ENCODE measurements at regions not wholly inside any gene's neighbourhood (a gene's known extent, or its start where the extent isn't known, plus 50 kb on each side); places are given as distances from the start of the nearest gene placed in this dataset.

DNA sequence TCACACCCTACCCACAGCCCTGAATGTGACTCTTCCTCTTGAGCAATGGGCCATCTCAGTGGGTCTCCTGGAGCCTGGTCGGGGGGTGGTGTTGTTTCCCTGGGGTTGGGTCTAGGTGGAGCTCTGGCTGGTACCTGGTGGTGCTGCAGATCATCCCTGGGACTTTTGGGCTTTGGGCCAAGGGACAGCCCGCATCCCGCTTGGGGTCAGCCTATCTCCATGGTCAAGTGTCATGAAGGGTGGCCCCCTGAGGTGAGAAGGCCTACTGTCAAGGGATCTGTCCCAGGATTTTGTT is 202.0 kb downstream of the UBE3A start:
- no peak overlapping the region for H4K8ac ChIP-seq (ENCODE audit: extremely low read depth, insufficient read depth, low read length)
- no peaks in the 10 kb centered on the region for H3K4me1 ChIP-seq (replicated peaks in 1 of 4; ENCODE audit: control insufficient read depth in 3 of 4, insufficient read depth in 4 of 4, low read length in 3 of 4)
- no peak overlapping the region for H3K56ac ChIP-seq (replicated peaks; ENCODE audit: insufficient read length, low read depth, low read length)
- CTCF ChIA-PET (ENCODE audit: partially characterized antibody) = interaction anchor here (0.6 kb wide), 1 partner anchor 11 kb away, joined by 3 read pairs; no protein-coding TSS in a partner anchor
- H4K5ac ChIP-seq (ENCODE audit: insufficient read length, low read depth, low read length) = no peak overlapping the region
- H2BK20ac ChIP-seq (ENCODE audit: low read length) = no peak overlapping the region
- no peak overlapping the region for H2BK15ac ChIP-seq (ENCODE audit: low read length)
- POLR2A ChIA-PET (ENCODE audit: partially characterized antibody) = no interaction called here
- no peak overlapping the region for H2BK120ac ChIP-seq (replicated peaks; ENCODE audit: low read depth, low read length)
- H3K23me2 ChIP-seq (ENCODE audit: low read depth, low read length) = no peaks in the 10 kb centered on the region
- H3K27me3 ChIP-seq (replicated peaks in 1 of 4; ENCODE audit: control insufficient read depth in 3 of 4, extremely low read depth in 1 of 4, insufficient read depth in 3 of 4, low read length in 3 of 4) = no peaks in the 10 kb centered on the region
- H3K23ac ChIP-seq (ENCODE audit: insufficient read length) = no peak overlapping the region
- no peak for DNase-seq (ENCODE audit: low read depth in 1 of 2, low spot score in 2 of 2)
- TF ChIP-seq SUZ12 (IDR thresholded peaks at IDR 0.05; ENCODE audit: low read length) = no peak
- TF ChIP-seq HDAC6 (IDR thresholded peaks at IDR 0.05; ENCODE audit: low read depth, low read length) = no peak
- TF ChIP-seq BCL11A (IDR thresholded peaks at IDR 0.05; ENCODE audit: low read depth in 2 of 2, low read length in 2 of 2) = no peak
- WGBS, 2 experiments (ENCODE audit: extremely low coverage in 1 of 2, insufficient coverage in 1 of 2, insufficient read length in 1 of 2, insufficient replicate concordance in 2 of 2, low coverage in 1 of 2, low lambda C conversion rate in 2 of 2, missing lambda C conversion rate in 1 of 2) = 90% methylated on average over 3 of the region's 3 CpGs; no CpG with 5 or more reads in 1 of the 2 experiments
- no peak overlapping the region for H2AK5ac ChIP-seq (ENCODE audit: low read depth, low read length)
- no peak overlapping the region for H3K4me3 ChIP-seq (ENCODE audit: extremely low read depth in 1 of 4, insufficient read depth in 2 of 4, low read depth in 3 of 4, low read length in 4 of 4)
- H3K9ac ChIP-seq (replicated peaks in 1 of 4; ENCODE audit: extremely low read depth in 1 of 4, low read depth in 3 of 4, low read length in 3 of 4) = no peak overlapping the region
- peaks cover 70 to 99% of the 10 kb centered on the region in 2 experiments for H3K9me3 ChIP-seq (ENCODE audit: insufficient read depth in 2 of 2, low read depth in 1 of 2, low read length in 1 of 2)
- H2AFZ ChIP-seq (ENCODE audit: low read length) = no peak overlapping the region
- no peak overlapping the region for H3K14ac ChIP-seq (ENCODE audit: insufficient read length)
- H4K91ac ChIP-seq (replicated peaks; ENCODE audit: insufficient read length, low read length) = no peak overlapping the region
- H3K4ac ChIP-seq (replicated peaks; ENCODE audit: insufficient read length, low read depth, low read length) = no peak overlapping the region
- H2BK12ac ChIP-seq (ENCODE audit: low read depth, low read length) = no peak overlapping the region
- no peak for FAIRE-seq
- H3K79me1 ChIP-seq (ENCODE audit: low read depth, low read length) = no peaks in the 10 kb centered on the region
- no peaks in the 10 kb centered on the region for H3K79me2 ChIP-seq (ENCODE audit: control insufficient read depth in 1 of 2, insufficient read depth in 2 of 2, low read length in 2 of 2)
- H3K18ac ChIP-seq (ENCODE audit: extremely low read depth, low read length) = no peak overlapping the region
- H3K4me2 ChIP-seq (ENCODE audit: insufficient read depth in 1 of 2, low read depth in 2 of 2, low read length in 2 of 2) = no peak overlapping the region
- no peak overlapping the region for H2BK5ac ChIP-seq (ENCODE audit: low read depth, low read length)
- H3K27ac ChIP-seq (ENCODE audit: low read depth, low read length) = no peak overlapping the region
- no peaks in the 10 kb centered on the region for H4K20me1 ChIP-seq (replicated peaks in 1 of 2; ENCODE audit: control insufficient read depth in 1 of 2, insufficient read depth in 2 of 2, low read length in 2 of 2)
- H3K36me3 ChIP-seq (ENCODE audit: control insufficient read depth in 2 of 4, insufficient read depth in 4 of 4, low read length in 3 of 4) = no peaks in the 10 kb centered on the region
